HepG2 (cell line): ENCODE measurements at regions not wholly inside any gene's neighbourhood (a gene's known extent, or its start where the extent isn't known, plus 50 kb on each side); places are given as distances from the start of the nearest gene placed in this dataset.

Experiments
- ATAC-seq: fragments of 200-7000 bp; cut with Tn5 transposase; 3 replicates; pipeline ENCODE4 v1.9.1; 2020; ENCODE audit warnings: mild to moderate bottlenecking, moderate library complexity
- BruUV-seq: library from RNA; stranded (reverse); fragments of 400-500 nt; replicated peaks from 2 replicates; lab custom pipeline; 2021; lab: Mats Ljungman, UMichigan
- CTCF ChIA-PET: fragments of 300-600 bp; formaldehyde crosslinking; extraction: SDS; loops from one replicate; lab custom pipeline; 2021; ENCODE audit warnings: low total read pairs, inconsistent platforms, low intra/inter-chr PET ratio; lab: Yijun Ruan, JAX
- POLR2A ChIA-PET: fragments of 350-600 bp; sonication (Branson Sonifier 250); formaldehyde crosslinking; loops from one replicate; lab custom pipeline; 2020; ENCODE audit warnings: antibody characterized with exemption, inconsistent platforms; lab: Yijun Ruan, JAX
- DNase-seq: peaks from one replicate; pipeline ENCODE4 v3.0.0-alpha.2; 2015; ENCODE audit warnings: low spot score
- FAIRE-seq: peaks from 3 replicates; lab custom pipeline; 2011; peaks lifted over from hg19 to GRCh38; lab: Jason Lieb, UNC
- H2AFZ ChIP-seq: one replicate; pipeline ENCODE4 v1.6.1; 2011; ENCODE audit warnings: low read length, inconsistent platforms
- H3K27ac ChIP-seq: fragments of 300-600 bp; 3 replicates; pipeline ENCODE4 v1.8.0; 2011; ENCODE audit warnings: mixed run types, mild to moderate bottlenecking, mixed read lengths, low read length, inconsistent platforms; ENCODE audit not compliant: insufficient read depth; ENCODE audit errors: extremely low read length
- H3K27me3 ChIP-seq, 2 experiments: fragments of 200-600 bp in 1 of 2; 2 replicates in 1 of 2; 3 replicates in 1 of 2; pipeline versions ENCODE4 v1.6.0 to v1.8.0; 2011; ENCODE audit warnings: low read length in 2 of 2, mild to moderate bottlenecking in 2 of 2, moderate library complexity in 2 of 2, inconsistent platforms in 1 of 2; ENCODE audit not compliant: insufficient read depth in 2 of 2, control insufficient read depth in 1 of 2
- H3K36me3 ChIP-seq, 2 experiments: fragments of 200-600 bp in 1 of 2; replicated peaks in 1 of 2; 2 replicates in 1 of 2; 3 replicates in 1 of 2; pipeline versions ENCODE4 v1.5.1 to v1.8.0; 2011; ENCODE audit warnings: low read length in 2 of 2, inconsistent platforms in 1 of 2; ENCODE audit not compliant: insufficient read depth in 2 of 2, control insufficient read depth in 1 of 2
- H3K4me1 ChIP-seq: 2 replicates; pipeline ENCODE4 v1.5.1; 2012; ENCODE audit warnings: low read length, inconsistent platforms; ENCODE audit not compliant: insufficient read depth
- H3K4me2 ChIP-seq: 2 replicates; pipeline ENCODE4 v1.6.0; 2011; ENCODE audit warnings: low read depth, low read length, inconsistent platforms
- H3K4me3 ChIP-seq, 3 experiments: fragments of 200-600 bp in 1 of 3; sonication (generic), shearing (Covaris generic) in 1 of 3; replicated peaks in 1 of 3; 2 replicates each; pipeline ENCODE4 v1.5.1; 2011 to 2016; ENCODE audit warnings: low read length in 3 of 3, inconsistent platforms in 2 of 3, low read depth in 2 of 3, mild to moderate bottlenecking in 2 of 3, control low read depth in 1 of 3, mixed read lengths in 1 of 3; ENCODE audit not compliant: insufficient read depth in 1 of 3
- H3K79me2 ChIP-seq: one replicate; pipeline ENCODE4 v1.6.1; 2011; ENCODE audit warnings: low read length, inconsistent platforms; ENCODE audit not compliant: insufficient read depth
- H3K9ac ChIP-seq: 2 replicates; pipeline ENCODE4 v1.6.0; 2011; ENCODE audit warnings: mild to moderate bottlenecking, low read depth, low read length, inconsistent platforms; ENCODE audit not compliant: insufficient read depth
- H3K9me3 ChIP-seq: 2 replicates; pipeline ENCODE4 v1.5.1; 2012; ENCODE audit warnings: mild to moderate bottlenecking, low read length
- H4K20me1 ChIP-seq: 2 replicates; pipeline ENCODE4 v1.6.0; 2011; ENCODE audit warnings: inconsistent platforms, mild to moderate bottlenecking, low read length, moderate library complexity; ENCODE audit not compliant: insufficient read depth
- ASH2L ChIP-seq: fragments of 300-600, 200-600 bp; sonication (generic); IDR thresholded peaks from 2 replicates; pipeline ENCODE4 v1.7.0; 2017; ENCODE audit warnings: low read depth, mild to moderate bottlenecking, moderate library complexity, mixed read lengths, low read length; ENCODE audit not compliant: insufficient read length
- ATF7 ChIP-seq, 2 experiments: fragments of 450-650 bp in 1 of 2; sonication (generic) in 1 of 2; formaldehyde crosslinking in 1 of 2; IDR thresholded peaks; 2 replicates each; pipeline versions ENCODE4 v1.4.0 to v1.6.1; 2016 to 2020; ENCODE audit warnings: antibody characterized with exemption in 1 of 2, mild to moderate bottlenecking in 1 of 2, missing genetic modification reagents in 1 of 2
- CBX5 ChIP-seq: sonication (generic); formaldehyde crosslinking; IDR thresholded peaks from 2 replicates; pipeline ENCODE4 v1.4.0; 2020; ENCODE audit warnings: missing genetic modification reagents, borderline replicate concordance
- ELF3 ChIP-seq: IDR thresholded peaks from 2 replicates; pipeline ENCODE4 v1.6.1; 2016; ENCODE audit warnings: missing genetic modification reagents, missing compliant biosample characterization
- FOXA1 ChIP-seq, 2 experiments: fragments of 450-650 bp in 1 of 2; sonication (generic) in 1 of 2; formaldehyde crosslinking in 1 of 2; IDR thresholded peaks; 2 replicates each; pipeline versions ENCODE4 v1.4.0 to v1.6.1; 2016 to 2020; ENCODE audit warnings: missing genetic modification reagents in 1 of 2
- FOXC1 ChIP-seq: sonication (generic); formaldehyde crosslinking; IDR thresholded peaks from 2 replicates; pipeline ENCODE4 v1.8.0; 2022; ENCODE audit warnings: mild to moderate bottlenecking, missing genetic modification reagents, borderline replicate concordance
- GABPA ChIP-seq, 2 experiments: IDR thresholded peaks; 2 replicates each; pipeline ENCODE4 v1.6.1; 2011 to 2016; ENCODE audit warnings: low read depth in 2 of 2, low read length in 1 of 2, missing biosample characterization in 1 of 2, missing genetic modification characterization in 1 of 2
- GATAD2A ChIP-seq: IDR thresholded peaks from 2 replicates; pipeline ENCODE4 v1.6.1; 2016
- NR2F2 ChIP-seq: IDR thresholded peaks from 2 replicates; pipeline ENCODE4 v1.6.1; 2012; ENCODE audit warnings: low read depth, inconsistent platforms, borderline replicate concordance
- NR2F6 ChIP-seq, 2 experiments: IDR thresholded peaks; 2 replicates each; pipeline ENCODE4 v1.6.1; 2016; ENCODE audit warnings: antibody characterized with exemption in 1 of 2, mild to moderate bottlenecking in 1 of 2
- SRSF1 ChIP-seq: fragments of 200-400 bp; formaldehyde crosslinking; optimal IDR thresholded peaks from 2 replicates; pipeline ENCODE3; 2017; ENCODE audit warnings: mild to moderate bottlenecking, low read depth, low read length, moderate library complexity
- TBL1XR1 ChIP-seq: fragments of 150-350 bp; IDR thresholded peaks from 2 replicates; pipeline ENCODE4 v1.6.1; 2014; ENCODE audit warnings: borderline replicate concordance, low read length; ENCODE audit not compliant: partially characterized antibody
- TEAD3 ChIP-seq: optimal IDR thresholded peaks from 2 replicates; pipeline ENCODE3; 2016; ENCODE audit warnings: borderline replicate concordance
- WGBS: methylation state at CpG from one replicate; pipeline ENCODE4 v1.1.6; 2017; ENCODE audit warnings: low lambda C conversion rate; 5-methylcytosine and 5-hydroxymethylcytosine counted together
- in situ Hi-C: cut with HindIII; loops from 2 replicates; pipeline ENCODE4 v1.10.0; 2017; ENCODE audit warnings: low pct_unique_long_range_greater_than_20kb; ENCODE audit not compliant: extremely low pct_ligation_motif_present
- intact Hi-C: fragments of 100-400 bp; cut with micrococcal nuclease; formaldehyde crosslinking; loops from one replicate; pipeline ENCODE4 v1.10.0; 2022; ENCODE audit not compliant: unreplicated experiment
- TF ChIP-seq, protein P1 (sequence below): sonication (generic); formaldehyde crosslinking; IDR thresholded peaks from 2 replicates; pipeline ENCODE4 v1.8.0; 2022; ENCODE audit warnings: missing genetic modification reagents, mild to moderate bottlenecking, moderate library complexity, borderline replicate concordance

DNA sequence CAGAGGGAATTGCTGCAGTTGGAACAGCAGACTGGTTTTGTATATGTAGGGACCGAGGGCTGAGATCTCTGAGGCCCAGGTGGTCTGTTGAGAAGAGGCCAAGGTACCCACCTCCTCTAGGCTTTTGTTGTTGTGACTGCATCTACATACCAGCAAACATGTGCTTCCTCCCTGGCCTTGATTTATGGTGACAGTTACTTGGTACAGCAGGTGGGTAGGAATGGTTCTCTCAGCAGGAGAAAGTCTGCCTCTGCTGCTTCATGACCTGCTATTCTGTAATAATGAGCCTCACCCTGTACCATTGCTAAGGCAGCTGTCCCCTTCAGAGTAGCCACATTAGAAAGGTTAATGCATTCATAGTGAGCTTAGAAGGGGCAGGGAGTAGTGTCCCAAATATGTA, 196.7 kb upstream of the PELI2 start:
- Histone ChIP-seq H3K27me3 (no peaks in the 10 kb centered on the region; a peak in 1 of 5 replicates), H3K9ac (no peak overlapping the region), H3K9me3 (no peaks in the 10 kb centered on the region), H3K79me2 (no peaks in the 10 kb centered on the region), H3K27ac (no peak overlapping the region), H4K20me1 (no peaks in the 10 kb centered on the region), H3K4me1 (peaks cover 11% of the 10 kb centered on the region), H3K36me3 (no peaks in the 10 kb centered on the region), H3K4me2 (no peak overlapping the region), H2AFZ (no peak overlapping the region), H3K4me3 (no peak overlapping the region)
- ATAC-seq (no peak), DNase-seq (no peak), FAIRE-seq (no peak)
- in situ Hi-C loops = no loop called here
- no TSS peak for BruUV-seq
- intact Hi-C loops = no loop called here
- 14% methylated on average over 1 of the region's 1 CpG for WGBS
- TF ChIP-seq FOXC1 (no peak), SRSF1 (no peak), GABPA (IDR thresholded peaks at IDR 0.05; ENCODE audit: low read depth, low read length) (no peak), GABPA (CRISPR knock-in tag; IDR thresholded peaks at IDR 0.05; ENCODE audit: low read depth) (no peak)
- CTCF ChIA-PET = no interaction called here
- POLR2A ChIA-PET = no interaction called here

DNA sequence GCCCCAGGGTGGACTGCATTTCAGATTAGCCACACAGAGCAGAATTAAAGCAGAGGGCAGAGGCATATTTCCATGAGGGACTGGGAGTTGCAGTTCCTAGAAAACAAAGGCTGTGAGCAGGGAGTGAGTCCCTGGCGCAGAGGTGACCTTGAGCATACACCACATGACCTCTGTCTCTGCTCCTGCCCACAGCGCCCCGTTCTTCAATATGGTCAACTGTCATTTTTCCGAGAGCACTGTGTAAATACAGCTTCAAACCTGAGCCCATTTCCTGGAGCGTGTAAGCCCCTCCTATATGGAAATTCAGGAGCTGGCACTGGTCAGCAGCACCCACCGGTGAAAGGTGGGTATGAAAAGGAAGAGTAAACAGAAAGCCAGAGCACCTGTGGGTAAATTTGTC, 192.2 kb upstream of the PELI2 start:
- 3% methylated on average over 6 of the region's 6 CpGs for WGBS
- no peaks in the 10 kb centered on the region for H4K20me1 ChIP-seq
- intact Hi-C loops (no loop called here), in situ Hi-C loops (no loop called here)
- FAIRE-seq (peak; percentile 48), DNase-seq (peak; percentile 56), ATAC-seq (peak; percentile 98)
- H3K9ac ChIP-seq = no peak overlapping the region
- no peak overlapping the region for H3K27ac ChIP-seq
- ChIA-PET CTCF (no interaction called here), POLR2A (no interaction called here)
- peaks cover 17% of the 10 kb centered on the region for H3K4me1 ChIP-seq
- no peak overlapping the region for H3K4me3 ChIP-seq
- H3K4me2 ChIP-seq = peak overlapping the region; percentile 45; the same call in 1 of the 2 replicates
- H3K36me3 ChIP-seq = no peaks in the 10 kb centered on the region
- BruUV-seq = no TSS peak
- no peaks in the 10 kb centered on the region; a peak in 1 of 5 replicates for H3K27me3 ChIP-seq
- no peaks in the 10 kb centered on the region for H3K9me3 ChIP-seq
- H3K79me2 ChIP-seq = no peaks in the 10 kb centered on the region
- no peak overlapping the region for H2AFZ ChIP-seq
- TF ChIP-seq, protein P1, sequence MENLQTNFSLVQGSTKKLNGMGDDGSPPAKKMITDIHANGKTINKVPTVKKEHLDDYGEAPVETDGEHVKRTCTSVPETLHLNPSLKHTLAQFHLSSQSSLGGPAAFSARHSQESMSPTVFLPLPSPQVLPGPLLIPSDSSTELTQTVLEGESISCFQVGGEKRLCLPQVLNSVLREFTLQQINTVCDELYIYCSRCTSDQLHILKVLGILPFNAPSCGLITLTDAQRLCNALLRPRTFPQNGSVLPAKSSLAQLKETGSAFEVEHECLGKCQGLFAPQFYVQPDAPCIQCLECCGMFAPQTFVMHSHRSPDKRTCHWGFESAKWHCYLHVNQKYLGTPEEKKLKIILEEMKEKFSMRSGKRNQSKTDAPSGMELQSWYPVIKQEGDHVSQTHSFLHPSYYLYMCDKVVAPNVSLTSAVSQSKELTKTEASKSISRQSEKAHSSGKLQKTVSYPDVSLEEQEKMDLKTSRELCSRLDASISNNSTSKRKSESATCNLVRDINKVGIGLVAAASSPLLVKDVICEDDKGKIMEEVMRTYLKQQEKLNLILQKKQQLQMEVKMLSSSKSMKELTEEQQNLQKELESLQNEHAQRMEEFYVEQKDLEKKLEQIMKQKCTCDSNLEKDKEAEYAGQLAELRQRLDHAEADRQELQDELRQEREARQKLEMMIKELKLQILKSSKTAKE (CRISPR knock-in tag) = peak; percentile 44; the same call in 1 of the 2 replicates
- TF ChIP-seq ASH2L (peak; percentile 24), ATF7 (IDR thresholded peaks at IDR 0.05) (no peak), ATF7 (CRISPR knock-in tag; IDR thresholded peaks at IDR 0.05) (no peak), TBL1XR1 (peak; percentile 53), NR2F2 (0 out of 2 replicates have a peak, but pooled peaks have one; percentile 37), GATAD2A (CRISPR knock-in tag) (0 out of 2 replicates have a peak, but pooled peaks have one; percentile 23), FOXA1 (IDR thresholded peaks at IDR 0.05) (no peak), FOXA1 (CRISPR knock-in tag; IDR thresholded peaks at IDR 0.05) (peak; percentile 84), NR2F6 (IDR thresholded peaks at IDR 0.05) (peak; percentile 69), NR2F6 (CRISPR knock-in tag; IDR thresholded peaks at IDR 0.05) (peak; percentile 83), CBX5 (CRISPR knock-in tag) (0 out of 2 replicates have a peak, but pooled peaks have one; percentile 23), TEAD3 (CRISPR knock-in tag) (peak; percentile 34), ELF3 (CRISPR knock-in tag) (peak; percentile 71)
